Neural cell (in vitro differentiated cells): ENCODE measurements at regions not wholly inside any gene's neighbourhood (a gene's known extent, or its start where the extent isn't known, plus 50 kb on each side); places are given as distances from the start of the nearest gene placed in this dataset.

Source experiments
- H2AFZ ChIP-seq: fragments of 200-600, 300-800 bp; sonication (generic), shearing (Covaris generic); 2 replicates; pipeline ENCODE4 v1.6.0; 2014; ENCODE audit warnings: low read depth, mild to moderate bottlenecking, antibody characterized with exemption, low read length, moderate library complexity
- H3F3A ChIP-seq: fragments of 200-600 bp; shearing (Covaris generic); 2 replicates; pipeline ENCODE4 v1.6.1; 2016; ENCODE audit warnings: mild to moderate bottlenecking, moderate library complexity, mixed read lengths, antibody characterized with exemption, low read length; ENCODE audit not compliant: insufficient read depth, poor library complexity, severe bottlenecking
- H3K27ac ChIP-seq: fragments of 200-600, 300-800 bp; sonication (generic), shearing (Covaris generic); 2 replicates; pipeline ENCODE4 v1.5.1; 2014; ENCODE audit warnings: mild to moderate bottlenecking, low read length, moderate library complexity
- H3K27me3 ChIP-seq: fragments of 300-800, 200-600 bp; sonication (generic), shearing (Covaris generic); 2 replicates; pipeline ENCODE4 v1.6.0; 2014; ENCODE audit warnings: mild to moderate bottlenecking, low read depth, low read length, moderate library complexity; ENCODE audit not compliant: insufficient read depth
- H3K36me3 ChIP-seq: fragments of 300-800, 200-600 bp; sonication (generic), shearing (Covaris generic); 2 replicates; pipeline ENCODE4 v1.5.1; 2014; ENCODE audit warnings: mild to moderate bottlenecking, antibody characterized with exemption, low read length, moderate library complexity; ENCODE audit not compliant: insufficient read depth
- H3K4me2 ChIP-seq: fragments of 300-800, 200-600 bp; sonication (generic), shearing (Covaris generic); 2 replicates; pipeline ENCODE4 v1.6.0; 2014; ENCODE audit warnings: mild to moderate bottlenecking, low read length
- H3K4me3 ChIP-seq: fragments of 300-800, 200-600 bp; sonication (generic), shearing (Covaris generic); 2 replicates; pipeline ENCODE4 v1.5.1; 2014; ENCODE audit warnings: mild to moderate bottlenecking, low read length, moderate library complexity
- H3K79me2 ChIP-seq: fragments of 200-600 bp; shearing (Covaris generic); replicated peaks from 2 replicates; pipeline ENCODE4 v1.6.0; 2014; ENCODE audit warnings: mild to moderate bottlenecking, low read length, moderate library complexity; ENCODE audit not compliant: insufficient read depth
- H3K9ac ChIP-seq: fragments of 300-800, 200-600 bp; sonication (generic), shearing (Covaris generic); 2 replicates; pipeline ENCODE4 v1.6.1; 2016; ENCODE audit warnings: mild to moderate bottlenecking, low read length, mixed read lengths
- H3K9me2 ChIP-seq: fragments of 200-600 bp; shearing (Covaris generic); 2 replicates; pipeline ENCODE4 v1.6.1; 2016; ENCODE audit warnings: mild to moderate bottlenecking, low read length, mixed read lengths; ENCODE audit not compliant: insufficient read depth
- H3K9me3 ChIP-seq: fragments of 200-600, 300-800 bp; sonication (generic), shearing (Covaris generic); 2 replicates; pipeline ENCODE4 v1.6.1; 2016; ENCODE audit warnings: mild to moderate bottlenecking, mixed run types, low read length, moderate library complexity, mixed read lengths
- H4K20me1 ChIP-seq: fragments of 200-600 bp; shearing (Covaris generic); 2 replicates; pipeline ENCODE4 v1.6.1; 2016; ENCODE audit warnings: mild to moderate bottlenecking, mixed run types; ENCODE audit not compliant: insufficient read depth
- CTCF ChIP-seq: fragments of 450-650 bp; IDR thresholded peaks from 2 replicates; pipeline ENCODE4 v1.5.1; 2014; ENCODE audit warnings: antibody characterized with exemption, mild to moderate bottlenecking, moderate library complexity; ENCODE audit not compliant: poor library complexity, severe bottlenecking
- EP300 ChIP-seq: fragments of 450-650 bp; conservative IDR thresholded peaks from 2 replicates; pipeline ENCODE4 v1.6.1; 2014; ENCODE audit warnings: antibody characterized with exemption, mild to moderate bottlenecking, moderate library complexity; ENCODE audit not compliant: poor library complexity, severe bottlenecking
- EZH2 ChIP-seq: fragments of 200-600, 300-800 bp; shearing (Covaris generic), sonication (generic); IDR thresholded peaks from 2 replicates; pipeline ENCODE4 v1.6.1; 2014; ENCODE audit warnings: antibody characterized with exemption, low read length, borderline replicate concordance, mild to moderate bottlenecking; ENCODE audit not compliant: insufficient read depth, poor library complexity, severe bottlenecking
- MXI1 ChIP-seq: fragments of 450-650 bp; conservative IDR thresholded peaks from 2 replicates; pipeline ENCODE4 v1.6.1; 2014; ENCODE audit warnings: antibody characterized with exemption, mild to moderate bottlenecking; ENCODE audit not compliant: poor library complexity, severe bottlenecking
- POLR2AphosphoS5 ChIP-seq: IDR thresholded peaks from 2 replicates; pipeline ENCODE4 v1.6.1; 2012
- RAD21 ChIP-seq: fragments of 450-650 bp; conservative IDR thresholded peaks from 2 replicates; pipeline ENCODE4 v1.6.1; 2014; ENCODE audit warnings: antibody characterized with exemption, mild to moderate bottlenecking, moderate library complexity
- REST ChIP-seq: IDR thresholded peaks from 2 replicates; pipeline ENCODE4 v1.6.1; 2012; ENCODE audit warnings: borderline replicate concordance
- SMC3 ChIP-seq: fragments of 450-650 bp; conservative IDR thresholded peaks from 2 replicates; pipeline ENCODE4 v1.6.1; 2014; ENCODE audit warnings: antibody characterized with exemption, mild to moderate bottlenecking, moderate library complexity; ENCODE audit not compliant: poor library complexity
- TAF1 ChIP-seq: IDR thresholded peaks from 2 replicates; pipeline ENCODE4 v1.6.1; 2012; ENCODE audit warnings: low read depth

- Histone ChIP-seq H3K4me3 (no peak overlapping the region), H3K36me3 (no peaks in the 10 kb centered on the region), H3K27me3 (no peaks in the 10 kb centered on the region), H3K79me2 (no peaks in the 10 kb centered on the region), H3K9me2 (no peaks in the 10 kb centered on the region), H3K9me3 (no peaks in the 10 kb centered on the region), H3K4me2 (no peak overlapping the region), H3K9ac (no peak overlapping the region), H3K27ac (no peak overlapping the region), H2AFZ (no peak overlapping the region), H3F3A (no peaks in the 10 kb centered on the region), H4K20me1 (no peaks in the 10 kb centered on the region)
- TF ChIP-seq EP300, result peak; percentile 44
- TF ChIP-seq TAF1, result no peak
These were observed 358.8 kb upstream of the CDH5 start for GRCh38 chr16:66007717-66008116.

GRCh38 chr16:66006485-66006884, 360.0 kb upstream of the CDH5 start:
- no peak overlapping the region for H2AFZ ChIP-seq
- no peak overlapping the region for H3K9ac ChIP-seq
- H3K27me3 ChIP-seq, result no peaks in the 10 kb centered on the region
- no peaks in the 10 kb centered on the region for H3K9me3 ChIP-seq
- no peaks in the 10 kb centered on the region for H3K79me2 ChIP-seq
- H3K9me2 ChIP-seq, result no peaks in the 10 kb centered on the region
- no peak overlapping the region for H3K4me3 ChIP-seq
- no peaks in the 10 kb centered on the region for H3F3A ChIP-seq
- H3K27ac ChIP-seq, result no peak overlapping the region
- no peaks in the 10 kb centered on the region for H4K20me1 ChIP-seq
- no peak overlapping the region for H3K4me2 ChIP-seq
- no peak for TF ChIP-seq EP300
- no peak for TF ChIP-seq EZH2
- TF ChIP-seq SMC3, result no peak
- TF ChIP-seq CTCF, result no peak
- no peak for TF ChIP-seq REST
- TF ChIP-seq RAD21, result no peak
- TF ChIP-seq TAF1, result no peak
- no peak for TF ChIP-seq POLR2AphosphoS5
- no peak for TF ChIP-seq MXI1
- H3K36me3 ChIP-seq, result no peaks in the 10 kb centered on the region

- TF ChIP-seq EP300 (no peak), MXI1 (no peak), RAD21 (no peak), CTCF (no peak), SMC3 (no peak), POLR2AphosphoS5 (no peak), REST (no peak), TAF1 (no peak)
- Histone ChIP-seq H3K36me3 (no peaks in the 10 kb centered on the region), H3K27me3 (no peaks in the 10 kb centered on the region)
These were observed 361.8 kb upstream of the CDH5 start for GRCh38 chr16:66004699-66005098.

More at GRCh38 chr16:66004699-66005098, 361.8 kb upstream of the CDH5 start:
- no peak overlapping the region for H3K27ac ChIP-seq
- no peaks in the 10 kb centered on the region for H3K9me3 ChIP-seq
- no peaks in the 10 kb centered on the region for H3F3A ChIP-seq
- H3K79me2 ChIP-seq, result no peaks in the 10 kb centered on the region
- H3K4me3 ChIP-seq, result no peak overlapping the region
- no peak overlapping the region for H2AFZ ChIP-seq
- H3K9me2 ChIP-seq, result no peaks in the 10 kb centered on the region
- H3K9ac ChIP-seq, result no peak overlapping the region
- no peak overlapping the region for H3K4me2 ChIP-seq
- H4K20me1 ChIP-seq, result no peaks in the 10 kb centered on the region
